HG03175 (cell line): ENCODE measurements at regions not wholly inside any gene's neighbourhood (a gene's known extent, or its start where the extent isn't known, plus 50 kb on each side); places are given as distances from the start of the nearest gene placed in this dataset.
"Not testable (repeated sequence)": the region's sequence is repeated elsewhere in the genome, so short reads cannot be mapped to it uniquely, and the experiment has no call there.

Source experiments
- ATAC-seq: cut with Tn5 transposase; IDR thresholded peaks from one replicate; pipeline ENCODE4 v1.9.1; 2021; ENCODE audit warnings: mild to moderate bottlenecking, moderate library complexity; ENCODE audit not compliant: unreplicated experiment

- ATAC-seq = no peak
Observed at GRCh38 chr2:83015035-83015715, 1443.9 kb downstream of the SUCLG1 start.

- ATAC-seq = no peak
Observed at GRCh38 chr2:83014462-83014861, 1444.6 kb downstream of the SUCLG1 start.

- no peak for ATAC-seq
Observed at GRCh38 chr2:83006961-83007360, 1452.1 kb downstream of the SUCLG1 start.

- ATAC-seq = no peak
Observed at GRCh38 chr2:83003555-83003954, 1455.5 kb downstream of the SUCLG1 start.

- ATAC-seq = no peak
Observed at GRCh38 chr2:83002706-83003105, 1456.4 kb downstream of the SUCLG1 start.

GRCh38 chr2:82998781-82999180 lies 1460.3 kb downstream of the SUCLG1 start:
- ATAC-seq = no peak

GRCh38 chr2:82996217-82996616 lies 1462.9 kb downstream of the SUCLG1 start:
- ATAC-seq = no peak

- no peak for ATAC-seq
Observed at GRCh38 chr2:82994151-82994550, 1464.9 kb downstream of the SUCLG1 start.

GRCh38 chr2:82993609-82994008 lies 1465.5 kb downstream of the SUCLG1 start:
- ATAC-seq = no peak

- no peak for ATAC-seq
Observed at GRCh38 chr2:82992968-82993367, 1466.1 kb downstream of the SUCLG1 start.

- not testable (repeated sequence) for ATAC-seq
Observed at GRCh38 chr2:82987706-82988105, 1471.4 kb downstream of the SUCLG1 start.

- ATAC-seq = no peak
Observed at GRCh38 chr2:82986899-82987298, 1472.2 kb downstream of the SUCLG1 start.

GRCh38 chr2:82985572-82986197 lies 1473.4 kb downstream of the SUCLG1 start:
- ATAC-seq = no peak

- no peak for ATAC-seq
Observed at GRCh38 chr2:82968358-82968757, 1490.7 kb downstream of the SUCLG1 start.

- ATAC-seq = no peak
Observed at GRCh38 chr2:82964341-82964740, 1494.7 kb downstream of the SUCLG1 start.

- ATAC-seq = no peak
Observed at GRCh38 chr2:82959727-82960126, 1499.4 kb downstream of the SUCLG1 start.

GRCh38 chr2:82954868-82955267 lies 1504.2 kb downstream of the SUCLG1 start:
- ATAC-seq = no peak

- no peak for ATAC-seq
Observed at GRCh38 chr2:82939211-82939610, 1519.9 kb downstream of the SUCLG1 start.

- ATAC-seq = not testable (repeated sequence)
Observed at GRCh38 chr2:82938321-82938845, 1520.7 kb downstream of the SUCLG1 start.

- no peak for ATAC-seq
Observed at GRCh38 chr2:82913566-82913965, 1545.5 kb downstream of the SUCLG1 start.

- ATAC-seq = no peak
Observed at GRCh38 chr2:82896117-82896516, 1563.0 kb downstream of the SUCLG1 start.

GRCh38 chr2:82893190-82893589 lies 1565.9 kb downstream of the SUCLG1 start:
- ATAC-seq = no peak
